HUDEP-2 (cell line): ENCODE measurements at regions not wholly inside any gene's neighbourhood (a gene's known extent, or its start where the extent isn't known, plus 50 kb on each side); places are given as distances from the start of the nearest gene placed in this dataset.
"Not testable (repeated sequence)": the region's sequence is repeated elsewhere in the genome, so short reads cannot be mapped to it uniquely, and the experiment has no call there.

Experiments used
- DNase-seq, 76 experiments: peaks; one replicate each; lab custom pipeline; 2025; ENCODE audit not compliant: unreplicated experiment in 76 of 76; lab: John Stamatoyannopoulos, UW

DNA sequence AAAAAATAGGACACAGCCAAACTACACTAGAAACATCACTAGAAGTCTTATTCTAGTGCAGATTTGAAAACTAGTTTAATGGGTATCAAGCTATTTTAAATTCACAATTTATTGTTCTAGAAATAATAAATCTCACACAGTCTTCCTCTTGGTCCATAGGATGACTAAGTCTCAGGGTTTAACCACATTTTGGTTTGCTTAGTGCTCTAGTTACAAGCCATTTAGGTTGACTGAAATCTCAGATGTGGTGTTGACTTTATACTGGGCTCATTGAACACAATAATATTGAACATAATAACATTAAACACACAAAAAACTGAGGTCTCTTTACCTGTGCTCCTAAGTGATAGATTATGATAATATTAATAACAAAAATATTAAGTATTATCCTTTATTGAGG lies 760.3 kb upstream of the CCDC179 start:
- no peak for DNase-seq

DNA sequence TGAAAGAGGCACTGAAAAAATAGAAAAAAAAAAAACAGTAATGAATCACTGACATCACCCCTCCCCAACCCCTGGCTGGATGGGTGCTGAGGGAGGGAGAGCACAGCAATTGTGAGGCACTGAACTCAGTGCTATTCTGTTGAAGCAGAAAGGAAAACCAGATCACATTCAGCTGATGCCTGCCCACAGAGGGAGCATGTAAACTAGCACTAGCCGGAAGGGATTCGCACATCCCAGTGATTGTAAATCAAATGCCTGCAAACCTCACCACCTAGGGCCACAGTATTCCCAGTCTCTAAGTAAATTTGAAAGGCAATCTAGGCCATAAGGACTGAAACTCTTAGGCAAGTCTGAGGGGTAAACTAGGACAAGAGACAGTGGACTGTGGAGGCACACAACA lies 772.0 kb upstream of the CCDC179 start:
- DNase-seq = no peak

DNA sequence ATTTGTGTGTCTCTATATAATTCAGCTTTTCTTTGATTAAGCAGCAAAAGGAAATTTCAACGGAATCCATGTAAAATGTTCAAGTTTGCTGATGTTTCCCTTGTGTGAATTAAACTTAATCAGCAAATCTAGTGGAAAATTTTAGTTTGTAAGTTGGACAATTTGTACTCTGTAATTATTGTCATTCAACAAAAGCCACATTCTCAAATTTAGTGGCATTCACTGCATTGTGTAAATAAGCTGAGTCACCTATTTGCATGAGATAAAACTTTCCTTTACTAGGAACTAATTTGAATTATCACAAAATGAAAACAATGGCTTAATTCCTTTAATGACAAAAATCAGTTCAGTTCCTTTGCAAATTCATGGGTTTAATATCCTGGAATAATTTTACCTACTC lies 784.2 kb upstream of the CCDC179 start:
- DNase-seq = no peak

DNA sequence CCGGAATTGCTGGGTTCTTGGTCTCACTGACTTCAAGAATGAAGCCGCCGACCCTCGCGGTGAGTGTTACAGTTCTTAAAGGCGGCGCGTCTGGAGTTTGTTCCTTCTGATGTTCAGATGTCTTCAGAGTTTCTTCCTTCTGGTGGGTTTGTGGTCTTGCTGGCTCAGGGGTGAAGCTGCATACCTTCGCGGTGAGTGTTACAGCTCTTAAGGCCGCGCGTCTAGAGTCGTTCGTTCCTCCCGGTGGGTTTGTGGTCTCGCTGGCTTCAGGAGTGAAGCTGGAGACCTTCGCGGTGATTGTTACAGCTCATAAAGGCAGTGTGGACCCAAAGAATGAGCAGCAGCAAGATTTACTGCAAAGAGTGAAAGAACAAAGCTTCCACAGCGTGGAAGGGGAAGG lies 792.1 kb upstream of the CCDC179 start:
- not testable (repeated sequence) for DNase-seq

DNA sequence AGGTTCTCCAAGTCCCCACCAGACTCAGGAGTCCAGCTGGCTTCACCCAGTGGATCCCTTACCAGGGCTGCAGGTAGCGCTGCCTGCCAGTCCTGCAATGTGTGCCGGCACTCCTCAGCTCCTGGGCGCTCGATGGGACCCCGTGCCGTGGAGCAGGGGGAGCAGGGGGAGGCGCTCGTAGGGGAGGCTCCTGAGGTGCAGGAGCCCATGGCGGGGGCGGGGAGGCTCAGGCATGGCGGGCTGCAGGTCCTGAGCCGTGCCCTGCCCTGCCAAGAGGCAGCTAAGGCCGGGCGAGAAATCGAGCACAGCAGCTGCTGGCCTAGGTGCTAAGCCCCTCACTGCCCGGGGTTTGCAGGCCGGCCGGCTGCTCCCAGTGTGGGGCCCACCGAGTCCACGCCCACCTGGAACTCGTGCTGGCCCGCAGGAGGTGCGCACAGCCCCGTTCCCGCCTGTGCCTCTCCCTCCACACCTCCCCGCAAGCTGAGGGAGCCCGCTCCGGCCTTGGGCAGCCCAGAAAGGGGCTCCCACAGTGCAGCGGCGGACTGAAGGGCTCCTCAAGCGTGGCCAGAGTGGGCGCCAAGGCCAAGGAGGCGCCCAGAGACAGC lies 792.9 kb upstream of the CCDC179 start:
- no peak for DNase-seq

DNA sequence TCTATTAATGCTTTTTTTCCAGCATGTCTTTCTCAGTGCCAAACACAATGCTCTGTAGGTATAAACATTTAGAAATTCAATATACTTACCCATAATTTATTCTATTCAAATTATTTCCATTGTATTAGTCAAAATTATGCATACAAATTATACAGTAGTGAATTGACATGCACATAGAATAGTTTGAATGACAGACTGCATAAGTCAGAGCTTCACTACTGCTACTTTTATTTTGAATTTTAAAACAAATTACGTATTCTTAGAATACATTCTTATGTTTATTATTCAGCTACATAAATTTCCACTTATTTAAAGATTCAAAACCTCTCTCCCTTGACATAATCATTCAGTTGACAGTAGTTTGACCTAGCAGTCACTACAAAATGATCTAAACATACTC lies 808.0 kb upstream of the CCDC179 start:
- no peak for DNase-seq

DNA sequence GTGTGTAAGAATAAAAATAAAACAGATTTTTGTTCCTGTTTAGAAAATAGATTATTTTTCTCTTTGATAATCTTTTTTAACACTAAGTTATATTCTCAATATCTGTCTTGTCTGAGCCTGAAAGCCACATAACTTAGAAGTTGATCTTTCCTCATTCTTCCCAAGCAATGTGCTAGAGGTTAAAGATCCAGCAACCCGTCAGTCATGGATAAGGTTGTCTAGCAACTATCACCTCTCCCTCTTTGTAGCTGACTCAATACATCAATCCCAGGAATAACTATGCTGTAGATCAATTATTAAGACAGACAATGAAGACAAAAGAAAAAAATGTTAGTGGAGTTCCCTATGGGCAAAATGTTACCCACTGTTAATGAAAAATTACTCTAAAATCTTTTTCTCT lies 813.1 kb upstream of the CCDC179 start:
- DNase-seq = no peak

DNA sequence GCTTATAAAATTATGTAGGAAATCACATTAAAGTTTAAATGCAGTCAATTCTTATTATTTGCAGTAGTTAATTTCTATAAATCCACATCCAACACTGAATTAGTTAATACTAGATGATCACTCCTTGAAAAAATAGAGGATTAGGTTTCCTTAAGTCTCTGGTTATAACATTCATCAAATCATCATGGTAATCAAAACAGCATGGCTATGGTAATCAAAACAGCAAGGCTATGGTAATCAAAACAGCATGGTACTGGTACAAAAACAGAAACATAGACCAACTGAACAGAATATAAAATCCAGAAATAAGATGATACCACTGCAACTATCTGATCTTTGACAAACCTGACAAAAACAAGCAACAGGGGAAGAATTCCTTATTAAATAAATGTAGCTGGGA lies 814.6 kb upstream of the CCDC179 start:
- no peak for DNase-seq

DNA sequence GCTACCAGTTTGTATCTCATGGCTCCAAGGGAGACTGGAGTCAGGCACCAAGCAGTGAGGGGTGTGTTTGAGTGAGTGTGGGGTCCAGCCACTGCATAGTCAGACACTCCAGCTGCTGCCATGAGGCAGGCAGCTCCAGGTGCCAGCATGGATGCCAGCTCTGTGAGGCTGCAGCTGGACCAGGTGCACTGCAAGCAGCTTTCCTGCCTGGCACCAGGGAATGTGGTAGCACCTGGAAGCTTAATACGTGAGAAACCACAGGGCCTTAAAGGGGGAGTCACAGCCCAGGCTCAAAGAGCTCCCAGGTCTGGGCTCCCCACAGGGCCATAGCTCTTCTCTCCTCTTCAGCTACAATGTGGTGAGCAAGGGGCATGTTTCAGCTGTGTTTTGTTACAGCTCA lies 817.8 kb upstream of the LUZP2 start:
- no peak for DNase-seq

DNA sequence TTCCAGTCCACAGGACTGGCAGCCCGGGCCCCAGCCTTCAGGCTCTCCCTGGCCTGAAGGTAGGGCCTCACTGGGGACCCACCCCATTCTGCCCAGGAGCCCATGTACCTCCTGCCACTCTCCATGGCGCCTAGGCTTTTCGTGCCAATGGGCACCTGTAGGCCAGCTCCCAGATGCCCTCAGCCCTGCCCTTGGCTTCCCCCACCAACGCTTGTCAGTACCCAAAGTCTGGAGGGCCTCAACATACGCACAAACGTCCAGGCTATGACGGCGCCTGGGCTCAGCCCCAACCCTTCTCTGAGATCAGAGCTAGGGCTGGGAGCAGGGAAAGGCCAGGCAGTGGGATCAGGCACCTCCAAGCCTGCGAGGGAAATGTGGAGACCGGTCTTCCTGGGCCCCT lies 816.9 kb upstream of the LUZP2 start:
- no peak for DNase-seq

DNA sequence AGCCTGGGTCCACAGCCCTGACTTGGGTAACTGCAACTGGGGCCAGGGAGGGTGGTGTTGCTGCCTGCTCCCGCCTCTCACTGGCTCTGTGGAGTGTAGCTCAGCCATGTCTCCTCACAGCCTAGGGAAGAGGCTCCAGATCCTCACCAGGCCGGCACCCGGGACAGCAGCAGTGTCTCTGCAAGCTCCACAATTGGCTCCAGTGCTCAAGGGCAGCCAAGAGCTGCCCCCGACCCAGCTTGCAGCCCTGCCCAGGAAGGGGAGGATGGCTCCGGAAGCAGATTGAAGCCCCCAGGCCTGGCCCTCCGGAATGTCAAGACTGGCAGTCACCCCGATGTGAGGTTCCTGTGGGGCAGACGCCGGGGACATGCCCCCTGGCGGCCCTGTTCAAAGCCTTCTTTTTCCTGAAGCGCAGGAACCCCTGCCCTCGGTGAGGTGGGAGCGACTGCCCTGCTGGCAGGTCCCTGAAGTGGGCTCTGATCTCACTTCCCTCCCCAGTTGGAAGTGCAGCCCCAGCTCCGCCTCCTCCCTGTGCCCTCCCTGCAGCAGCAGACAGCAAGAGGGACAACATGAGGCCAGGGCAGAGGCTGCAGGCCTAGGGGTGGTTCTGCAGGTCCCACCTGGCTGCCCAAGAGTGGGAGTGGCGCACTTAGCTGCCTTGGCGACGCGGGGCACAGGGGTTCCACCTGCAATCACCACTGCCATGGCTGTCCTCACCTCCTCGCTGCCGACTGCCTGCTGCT lies 816.2 kb upstream of the LUZP2 start:
- no peak for DNase-seq

DNA sequence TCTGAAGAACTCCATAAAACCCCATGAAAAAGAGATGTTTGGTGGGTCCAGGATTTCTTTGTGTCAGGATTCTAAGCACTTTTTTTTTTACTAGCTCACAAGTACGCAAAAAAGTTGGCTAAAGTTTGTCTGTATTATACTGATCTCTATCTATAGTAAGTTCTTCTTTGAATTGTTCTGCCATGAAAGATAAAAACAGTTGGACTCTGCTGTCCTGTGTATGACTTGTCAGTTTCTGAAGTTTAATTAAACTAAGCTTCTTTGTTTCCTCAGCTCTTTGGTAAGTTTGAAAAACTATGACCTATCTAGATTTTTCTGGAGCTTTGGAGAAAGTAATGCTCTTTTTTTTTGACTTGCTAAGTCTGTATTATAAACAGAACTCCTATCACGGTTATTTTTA lies 812.2 kb upstream of the LUZP2 start:
- peak in 1 of 76 experiments; percentile 38 for DNase-seq

DNA sequence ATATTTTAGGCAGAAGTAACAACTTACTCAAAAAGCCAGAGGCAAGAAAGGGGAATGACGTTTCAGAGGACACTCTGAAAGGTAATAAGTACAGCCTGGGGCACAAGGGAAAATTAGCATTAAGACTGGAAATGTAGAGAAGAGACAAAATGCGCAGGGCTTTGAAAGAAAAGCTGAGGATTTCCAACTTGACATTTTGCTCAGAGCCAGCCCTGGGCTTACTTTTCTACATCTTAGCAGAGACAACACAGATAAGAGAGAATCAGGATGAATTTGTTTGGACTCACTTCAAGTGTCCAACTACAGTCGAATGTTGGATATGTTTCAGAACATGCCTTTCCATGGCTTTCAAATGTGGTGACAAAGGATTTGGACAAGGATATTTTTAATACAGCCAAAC lies 808.9 kb upstream of the LUZP2 start:
- no peak for DNase-seq

DNA sequence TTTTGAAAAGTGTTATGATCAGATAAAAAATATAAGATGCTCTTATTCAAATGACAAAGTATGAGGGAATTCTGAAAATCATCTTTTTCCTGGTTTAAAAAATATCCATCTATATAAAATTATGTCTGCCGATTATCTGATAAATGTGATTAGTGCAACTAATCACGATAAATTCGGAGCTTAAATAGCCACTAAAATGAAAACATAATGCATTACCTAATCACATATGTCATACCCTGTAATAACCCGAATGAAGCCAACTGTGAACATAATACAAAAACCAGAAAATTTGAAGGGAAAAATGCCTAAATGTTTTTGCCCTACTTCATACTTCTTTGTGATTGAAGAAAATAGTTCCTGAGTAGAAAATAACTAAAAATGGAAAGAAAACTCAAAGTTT lies 808.4 kb upstream of the LUZP2 start:
- no peak for DNase-seq

DNA sequence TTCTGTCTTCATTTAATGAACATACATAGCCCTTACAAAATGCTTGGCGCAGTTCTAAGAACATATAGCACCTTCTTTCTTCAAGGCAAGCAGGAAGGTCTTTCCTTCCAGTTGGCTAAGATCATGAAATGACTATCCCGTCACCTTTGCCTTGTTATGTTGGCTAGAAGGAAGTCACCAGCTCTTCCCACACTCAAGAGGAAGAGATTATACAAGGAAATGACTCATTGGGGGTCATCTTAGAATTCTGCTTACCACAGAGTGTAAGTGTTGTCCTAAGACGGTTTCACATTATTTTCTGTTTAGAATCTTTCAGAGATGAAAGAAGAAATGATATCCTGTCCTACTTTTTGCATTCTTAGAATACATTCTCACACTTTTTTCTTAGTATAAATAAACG lies 808.0 kb upstream of the LUZP2 start:
- DNase-seq = no peak

DNA sequence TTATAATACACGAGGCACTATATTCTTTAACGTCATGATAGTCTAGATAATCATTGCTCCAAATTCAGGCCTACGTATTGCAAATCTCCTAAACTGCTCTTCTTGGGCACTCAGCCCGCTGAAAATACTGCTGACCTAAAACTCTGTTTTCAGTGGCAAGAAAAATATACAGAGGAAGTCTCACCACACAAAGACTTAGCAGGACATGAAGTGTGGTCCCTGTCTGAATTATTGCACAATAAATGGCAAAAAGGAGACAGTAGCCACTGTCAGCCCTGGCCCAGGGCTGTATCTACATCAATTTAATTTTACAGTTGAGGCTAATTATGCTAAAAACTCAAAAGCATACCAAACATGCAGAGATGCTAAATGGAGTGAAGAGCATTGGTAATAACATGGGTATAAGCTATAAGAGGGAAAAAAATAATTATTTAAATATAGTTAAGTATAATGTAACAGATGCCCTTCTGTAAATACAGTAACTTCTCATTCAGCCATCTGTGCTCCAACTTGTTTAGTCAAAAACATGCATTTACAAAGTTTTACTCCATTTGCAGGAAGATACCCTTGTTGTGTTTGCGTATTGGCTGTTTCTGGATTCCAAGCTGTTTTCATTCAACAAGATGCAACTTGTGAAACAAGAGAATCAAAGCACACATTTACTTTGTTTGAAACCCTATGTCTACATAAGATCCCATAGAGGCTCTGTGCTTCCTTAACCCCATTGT lies 800.0 kb upstream of the LUZP2 start:
- no peak for DNase-seq

DNA sequence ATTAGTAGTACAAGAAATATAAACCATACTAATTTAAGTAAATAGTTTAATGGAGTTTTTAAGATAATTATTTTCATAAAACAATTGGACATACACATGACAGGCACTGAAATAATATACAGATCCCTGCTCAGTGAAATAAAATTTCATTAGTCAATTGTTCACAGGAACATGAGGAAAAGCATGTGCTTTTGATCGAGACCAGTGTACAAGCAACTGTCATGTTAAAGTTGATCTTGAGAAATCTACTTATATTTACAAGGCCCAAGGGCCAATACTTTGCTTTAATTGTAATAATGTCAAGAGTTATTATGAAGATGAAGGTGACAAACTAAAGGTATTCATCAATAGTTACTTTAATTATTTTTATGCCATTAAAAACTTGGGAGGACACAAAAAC lies 792.7 kb upstream of the LUZP2 start:
- no peak for DNase-seq

DNA sequence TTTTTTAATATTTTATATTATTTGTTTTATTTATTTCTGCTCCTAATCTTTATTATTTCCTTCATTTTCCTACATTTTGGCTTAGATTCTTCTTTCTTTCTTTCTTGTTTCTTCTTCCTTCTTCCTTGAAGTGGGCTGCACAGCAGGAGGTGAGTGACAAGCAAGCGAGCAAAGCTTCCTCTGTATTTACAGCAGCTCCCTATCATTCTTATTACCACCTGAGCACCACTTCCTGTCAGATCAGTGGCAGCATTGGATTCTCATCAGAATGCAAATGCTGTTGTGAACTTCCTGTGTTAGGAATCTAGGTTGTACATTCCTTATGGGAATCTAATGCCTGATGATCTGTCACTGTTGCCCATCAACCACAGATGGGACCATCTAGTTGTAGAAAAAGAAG lies 784.9 kb upstream of the LUZP2 start:
- no peak for DNase-seq

DNA sequence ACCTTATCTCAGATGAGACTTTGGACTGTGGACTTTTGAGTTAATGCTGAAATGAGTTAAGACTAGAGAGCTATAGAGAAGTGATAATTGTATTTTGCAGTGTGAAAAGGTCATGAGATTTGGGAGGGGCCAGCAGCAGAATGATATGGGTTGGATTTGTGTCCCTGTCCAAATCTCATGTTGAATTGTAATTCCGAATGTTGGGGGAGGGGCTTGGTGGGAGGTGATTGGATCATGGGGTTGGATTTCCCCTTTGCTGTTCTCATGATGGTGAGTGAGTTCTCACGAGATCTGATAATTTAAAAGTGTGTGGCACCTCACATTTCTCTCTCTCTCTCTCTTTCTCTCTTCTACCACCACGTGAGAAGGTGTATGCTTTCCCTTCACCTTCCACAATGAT lies 777.8 kb upstream of the LUZP2 start:
- no peak for DNase-seq

DNA sequence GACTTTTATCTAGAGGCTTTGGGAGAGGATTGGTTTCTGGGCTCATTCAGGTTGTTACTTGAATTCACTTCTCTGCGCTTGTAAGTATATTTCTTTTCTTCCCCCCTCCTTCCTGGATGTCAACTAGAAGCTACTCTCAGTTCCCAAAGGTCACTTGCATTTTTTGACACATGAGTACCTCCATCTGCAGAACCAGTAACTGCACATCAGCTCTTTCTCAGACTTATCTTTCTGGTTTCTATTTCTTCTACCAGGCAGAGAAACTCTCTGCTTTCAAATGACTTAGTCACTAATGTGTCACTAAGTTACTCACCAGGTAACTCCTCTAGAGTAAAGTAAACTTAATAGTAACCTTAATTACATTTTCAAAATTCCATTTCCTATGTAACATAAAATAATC lies 773.0 kb upstream of the LUZP2 start:
- no peak for DNase-seq

DNA sequence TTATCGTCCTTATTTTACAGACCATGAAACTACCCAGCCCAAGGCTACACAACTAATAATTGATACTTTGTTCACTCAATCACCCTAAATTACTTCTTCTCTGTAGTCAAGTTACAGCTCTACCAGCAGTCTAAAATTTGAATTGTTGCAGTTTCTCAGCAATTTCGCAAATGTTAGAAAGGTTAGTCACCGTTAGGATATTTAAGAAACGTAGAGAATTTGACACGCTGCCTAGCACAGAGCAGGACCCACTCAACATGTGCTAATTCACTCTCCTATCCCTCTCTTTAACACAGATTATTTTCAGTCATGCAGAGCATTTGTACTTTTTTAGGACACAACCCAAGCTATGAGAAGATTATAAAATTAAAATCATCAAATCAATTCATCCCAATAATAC lies 771.1 kb upstream of the LUZP2 start:
- DNase-seq = no peak

DNA sequence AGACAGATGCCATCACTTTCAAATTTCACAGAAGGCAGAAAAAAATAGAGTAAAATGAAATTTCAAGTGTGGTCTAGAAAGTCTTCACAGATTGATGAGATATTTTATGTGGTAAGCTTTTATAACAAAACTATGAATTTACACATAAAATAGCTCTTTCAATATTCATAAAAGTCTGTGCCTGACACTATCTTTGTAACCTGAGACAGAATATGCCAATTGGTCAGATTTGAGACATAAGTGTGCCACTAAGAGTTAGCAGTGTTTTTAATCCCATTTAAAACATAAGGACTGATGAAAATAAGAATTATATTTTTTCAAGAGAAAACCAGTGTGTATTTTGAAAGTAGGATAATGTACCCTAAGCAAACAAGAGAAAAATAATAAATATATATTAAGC lies 769.5 kb upstream of the LUZP2 start:
- no peak for DNase-seq
